ENCODE measurements at regions not wholly inside any gene's neighbourhood (a gene's known extent, or its start where the extent isn't known, plus 50 kb on each side); places are given as distances from the start of the nearest gene placed in this dataset.

GRCh38 chr6:66605011-66605410, 898.0 kb upstream of the EYS start:
- Histone ChIP-seq H3K9me1 (replicated peaks; ENCODE audit: control insufficient read depth, extremely low read depth, insufficient read depth, low read length) (no peaks in the 10 kb centered on the region), H3K27ac (ENCODE audit: insufficient read depth, low read depth, low read length) (no peak overlapping the region), H2AFZ (ENCODE audit: low read depth, low read length) (no peak overlapping the region), H3K9me3 (replicated peaks; ENCODE audit: control insufficient read depth, insufficient read depth, low read length) (no peaks in the 10 kb centered on the region), H3K79me2 (ENCODE audit: control insufficient read depth, insufficient read depth, low read length) (no peaks in the 10 kb centered on the region), H4K20me1 (replicated peaks; ENCODE audit: control insufficient read depth, extremely low read depth, insufficient read depth, low read length) (no peaks in the 10 kb centered on the region), H3K27me3 (ENCODE audit: control insufficient read depth in 2 of 2, insufficient read depth in 2 of 2, low read length in 2 of 2) (no peaks in the 10 kb centered on the region), H3K4me2 (ENCODE audit: insufficient read depth, low read length) (no peak overlapping the region), H3K4me1 (ENCODE audit: control insufficient read depth, extremely low read depth, insufficient read depth, low read length) (no peaks in the 10 kb centered on the region), H3K9ac (replicated peaks; ENCODE audit: extremely low read depth, insufficient read depth, low read length) (no peak overlapping the region), H3K36me3 (ENCODE audit: control insufficient read depth in 2 of 2, extremely low read depth in 1 of 2, insufficient read depth in 2 of 2, low read length in 2 of 2) (no peaks in the 10 kb centered on the region), H3K4me3 (replicated peaks in 1 of 3; ENCODE audit: insufficient read depth in 1 of 3, low read depth in 1 of 3, low read length in 3 of 3) (no peak overlapping the region)
- TF ChIP-seq FOS (IDR thresholded peaks at IDR 0.05; ENCODE audit: borderline replicate concordance, insufficient read depth, low read length) (no peak), GATA2 (IDR thresholded peaks at IDR 0.05; ENCODE audit: insufficient read depth, insufficient read length, low read depth, low read length) (no peak), POLR2A (IDR thresholded peaks at IDR 0.05; ENCODE audit: low read depth, low read length) (no peak), EZH2 (IDR thresholded peaks at IDR 0.05; ENCODE audit: borderline replicate concordance, low read depth, low read length, severe bottlenecking) (no peak), POLR2AphosphoS5 (IDR thresholded peaks at IDR 0.05; ENCODE audit: insufficient read depth, low read depth, low read length) (no peak), MYC (IDR thresholded peaks at IDR 0.05; ENCODE audit: low read depth, low read length) (no peak), JUN (IDR thresholded peaks at IDR 0.05; ENCODE audit: borderline replicate concordance, insufficient read depth, insufficient read length, low read depth) (no peak)
- TF ChIP-seq, protein P1, sequence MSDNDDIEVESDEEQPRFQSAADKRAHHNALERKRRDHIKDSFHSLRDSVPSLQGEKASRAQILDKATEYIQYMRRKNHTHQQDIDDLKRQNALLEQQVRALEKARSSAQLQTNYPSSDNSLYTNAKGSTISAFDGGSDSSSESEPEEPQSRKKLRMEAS (IDR thresholded peaks at IDR 0.05; ENCODE audit: insufficient read depth, insufficient read length), result no peak
- TF ChIP-seq, protein P2, sequence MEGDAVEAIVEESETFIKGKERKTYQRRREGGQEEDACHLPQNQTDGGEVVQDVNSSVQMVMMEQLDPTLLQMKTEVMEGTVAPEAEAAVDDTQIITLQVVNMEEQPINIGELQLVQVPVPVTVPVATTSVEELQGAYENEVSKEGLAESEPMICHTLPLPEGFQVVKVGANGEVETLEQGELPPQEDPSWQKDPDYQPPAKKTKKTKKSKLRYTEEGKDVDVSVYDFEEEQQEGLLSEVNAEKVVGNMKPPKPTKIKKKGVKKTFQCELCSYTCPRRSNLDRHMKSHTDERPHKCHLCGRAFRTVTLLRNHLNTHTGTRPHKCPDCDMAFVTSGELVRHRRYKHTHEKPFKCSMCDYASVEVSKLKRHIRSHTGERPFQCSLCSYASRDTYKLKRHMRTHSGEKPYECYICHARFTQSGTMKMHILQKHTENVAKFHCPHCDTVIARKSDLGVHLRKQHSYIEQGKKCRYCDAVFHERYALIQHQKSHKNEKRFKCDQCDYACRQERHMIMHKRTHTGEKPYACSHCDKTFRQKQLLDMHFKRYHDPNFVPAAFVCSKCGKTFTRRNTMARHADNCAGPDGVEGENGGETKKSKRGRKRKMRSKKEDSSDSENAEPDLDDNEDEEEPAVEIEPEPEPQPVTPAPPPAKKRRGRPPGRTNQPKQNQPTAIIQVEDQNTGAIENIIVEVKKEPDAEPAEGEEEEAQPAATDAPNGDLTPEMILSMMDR (IDR thresholded peaks at IDR 0.05; ENCODE audit: extremely low read depth in 1 of 2, insufficient read depth in 1 of 2, low read depth in 1 of 2, low read length in 2 of 2), result no peak
- DNase-seq (ENCODE audit: low read depth, low spot score) (no peak), FAIRE-seq (no peak)
- BruUV-seq (replicated peaks), result no TSS peak
- CTCF ChIA-PET, result no interaction called here
- POLR2A ChIA-PET, result no interaction called here
- dilution Hi-C loops (cut with MboI; ENCODE audit: extremely low pct_ligation_motif_present, low sequenced_read_pairs) (no loop called here), intact Hi-C loops (cut with micrococcal nuclease) (no loop called here)

All from endothelial cell of umbilical vein (primary cell).